CD4-positive, alpha-beta T cell treated with Interferon alpha-2 for 1 hour (primary cell): ENCODE measurements at regions not wholly inside any gene's neighbourhood (a gene's known extent, or its start where the extent isn't known, plus 50 kb on each side); places are given as distances from the start of the nearest gene placed in this dataset.

Source experiments
- DNase-seq, 2 donors: peaks; one replicate each; pipeline ENCODE4 v3.0.0-alpha.2; 2020 to 2022

GRCh38 chr7:106339513-106340246, 54.9 kb upstream of the NAMPT start:
- DNase-seq: no peak

GRCh38 chr7:106337754-106338153, 53.0 kb upstream of the NAMPT start:
- DNase-seq: no peak

GRCh38 chr7:106335814-106336213, 51.0 kb upstream of the NAMPT start:
- no peak for DNase-seq
